ENCODE measurements at regions not wholly inside any gene's neighbourhood (a gene's known extent, or its start where the extent isn't known, plus 50 kb on each side); places are given as distances from the start of the nearest gene placed in this dataset.
"Not testable (repeated sequence)": the region's sequence is repeated elsewhere in the genome, so short reads cannot be mapped to it uniquely, and the experiment has no call there.

DNA sequence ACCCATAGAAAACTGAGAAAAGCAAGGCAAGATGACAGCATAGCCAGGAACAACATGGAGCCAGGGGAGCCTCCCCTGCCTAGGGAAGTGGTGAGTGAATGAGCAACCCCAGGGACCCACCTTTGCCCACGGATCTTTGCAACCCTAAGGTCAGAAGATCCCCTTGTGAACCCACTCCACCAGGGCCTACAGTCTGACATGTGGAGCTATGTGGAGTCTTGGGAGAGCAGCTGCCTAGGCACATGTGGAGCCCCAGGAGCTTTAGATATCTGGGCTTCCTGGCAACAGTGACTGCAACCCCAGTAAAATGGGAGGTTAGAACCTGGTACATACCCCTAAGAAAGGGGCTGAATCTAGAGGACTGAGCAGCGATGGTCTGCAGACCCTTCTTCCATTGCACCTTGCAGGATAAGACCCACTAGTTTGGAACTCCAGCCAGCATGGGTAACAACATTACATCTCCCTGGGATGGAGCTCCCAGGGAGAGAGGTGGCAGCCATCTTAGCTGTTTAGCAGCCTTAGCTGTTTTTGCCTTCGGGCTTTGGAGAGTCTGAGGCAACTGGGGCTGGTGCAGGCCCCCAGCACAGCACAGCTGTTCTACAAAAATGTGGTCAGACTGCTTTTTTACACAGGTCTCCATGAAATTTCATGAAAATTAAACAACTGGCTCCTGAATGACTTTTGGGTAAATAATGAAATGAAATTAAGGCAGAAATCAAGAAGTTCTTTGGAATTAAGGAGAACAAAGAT, 104.7 kb upstream of the TRIM2 start:
- DNase-seq (ENCODE audit: low read depth): no peak

DNA sequence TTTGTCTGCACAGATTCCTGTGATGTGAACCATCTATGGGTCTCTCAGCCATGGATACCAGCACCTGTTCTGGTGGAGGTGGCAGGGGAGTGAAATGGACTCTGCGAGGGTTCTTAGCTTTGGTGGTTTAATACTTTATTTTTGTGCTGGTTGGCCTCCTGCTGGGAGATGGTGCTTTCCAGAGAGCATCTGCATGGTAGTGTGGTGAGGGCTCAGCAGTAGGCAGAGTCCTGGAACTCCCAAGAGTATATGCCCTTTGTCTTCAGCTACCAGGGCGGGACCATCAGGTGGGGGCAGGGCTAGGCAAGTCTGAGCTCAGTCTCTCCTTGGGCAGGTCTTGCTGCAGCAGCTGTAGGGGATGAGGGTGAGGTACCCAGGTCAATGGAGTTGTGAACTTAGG, 97.5 kb upstream of the TRIM2 start:
- DNase-seq (ENCODE audit: low read depth): not testable (repeated sequence)

DNA sequence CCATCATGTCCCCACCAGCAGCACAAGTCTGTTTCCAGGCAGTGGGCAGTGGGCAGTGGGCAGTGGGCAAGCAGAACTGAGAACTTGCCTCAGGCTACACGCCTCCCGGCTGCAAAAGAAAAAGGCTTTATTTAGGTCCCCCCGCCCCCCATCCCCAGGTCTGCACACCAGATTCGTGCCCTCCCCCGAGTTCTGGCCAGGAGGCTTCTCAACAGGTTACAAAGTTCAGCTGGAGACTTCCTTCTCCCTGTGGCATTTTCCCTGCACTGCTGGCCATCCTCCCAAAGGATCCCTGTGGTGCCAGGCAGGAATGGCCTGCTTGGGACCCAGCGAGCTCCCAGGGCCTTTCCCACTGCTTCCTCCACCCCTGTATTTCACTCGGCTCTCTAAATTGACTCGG, 97.0 kb upstream of the TRIM2 start:
- DNase-seq (ENCODE audit: low read depth): no peak

DNA sequence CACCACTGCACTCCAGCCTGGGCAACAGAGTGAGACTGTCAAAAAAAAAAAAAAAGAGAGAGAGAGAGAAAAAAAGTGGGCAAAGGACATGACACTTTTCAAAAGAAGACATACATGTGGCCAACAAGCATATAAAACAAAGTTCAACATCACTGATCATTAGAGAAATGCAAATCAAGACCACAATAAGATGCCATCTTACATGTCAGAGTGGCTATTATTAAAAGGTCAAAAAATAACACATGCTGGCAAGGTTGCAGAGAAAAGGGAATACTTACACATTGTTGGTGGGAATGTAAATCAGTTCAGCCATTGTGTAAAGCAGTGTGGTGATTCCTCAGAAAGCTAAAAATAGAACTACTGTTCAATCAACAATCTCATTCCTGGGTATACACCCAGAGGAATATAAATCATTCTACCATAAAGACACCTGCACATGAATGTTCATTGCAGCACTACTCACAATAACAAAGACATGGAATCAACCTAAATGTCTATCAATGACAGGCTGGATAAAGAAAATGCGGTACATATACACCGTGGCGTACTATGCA, 94.9 kb upstream of the TRIM2 start:
- DNase-seq (ENCODE audit: low read depth): no peak

DNA sequence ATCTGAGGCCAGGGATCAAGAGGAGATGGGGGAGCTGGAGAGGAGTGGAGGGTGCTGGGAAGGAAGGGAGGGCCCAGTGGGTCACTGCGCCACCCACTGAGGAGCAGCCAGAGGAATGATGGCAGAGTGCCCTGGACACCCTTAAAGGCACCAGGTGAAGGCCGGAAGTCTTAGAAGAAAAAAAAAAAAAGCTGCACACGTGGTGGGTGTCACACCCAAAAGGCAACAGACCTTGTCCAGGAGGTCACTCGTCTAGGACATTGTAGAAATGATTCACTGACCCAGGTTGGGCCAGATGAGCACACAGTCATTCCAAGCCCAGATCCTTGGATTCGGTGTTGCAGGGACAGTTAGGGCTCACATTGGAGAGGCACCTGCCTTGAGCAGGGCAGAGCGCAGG, 93.5 kb upstream of the TRIM2 start:
- no peak for DNase-seq (ENCODE audit: low read depth)

DNA sequence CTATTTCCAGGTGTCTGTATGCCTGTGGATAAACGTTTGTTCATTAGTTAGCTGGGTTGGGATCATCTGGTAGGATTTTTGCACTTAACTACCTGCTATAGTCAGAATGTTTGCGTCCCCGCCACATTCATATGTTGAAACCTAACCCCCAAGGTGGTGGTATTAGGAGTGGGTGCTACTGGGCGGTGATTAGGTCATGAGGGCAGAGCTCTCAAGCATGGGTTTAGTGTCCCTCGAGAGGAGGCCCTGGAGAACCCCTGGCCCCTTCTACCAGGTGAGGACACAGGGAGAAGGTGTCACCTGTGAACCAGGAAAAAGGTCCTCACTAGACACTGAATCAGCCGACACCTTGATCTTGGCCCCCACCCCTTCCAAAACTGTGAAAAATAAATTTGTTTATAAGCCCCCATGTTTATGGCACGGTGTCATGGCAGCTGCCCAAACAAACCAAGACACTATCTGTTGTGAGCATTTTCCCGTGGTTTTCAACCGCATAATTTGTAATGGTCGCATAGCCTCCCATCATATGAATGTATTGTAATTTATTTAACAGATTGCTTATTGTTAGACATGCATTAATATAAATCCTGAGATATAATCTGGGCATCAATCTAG, 92.7 kb upstream of the TRIM2 start:
- no peak for DNase-seq (ENCODE audit: low read depth)

DNA sequence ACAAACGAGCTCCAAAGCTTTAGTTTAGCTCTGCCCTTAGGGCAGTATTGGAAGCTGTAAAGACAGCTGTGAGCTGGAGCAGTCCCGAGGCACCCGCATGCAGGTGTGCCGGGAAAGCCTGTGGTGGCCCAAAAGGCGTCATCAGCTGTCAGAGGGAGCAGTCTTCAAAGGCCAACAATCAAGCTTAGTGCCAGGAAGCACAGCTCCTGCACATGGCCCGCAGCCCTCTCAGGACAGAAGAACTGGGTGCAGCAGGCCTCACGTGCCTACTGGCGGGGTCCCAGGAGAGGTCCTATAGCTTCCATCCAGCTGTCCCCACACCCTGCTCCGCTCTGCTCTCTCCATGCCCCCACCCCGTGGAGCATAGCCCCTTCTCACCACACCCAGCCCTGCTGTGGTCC, 92.2 kb upstream of the TRIM2 start:
- DNase-seq (ENCODE audit: low read depth): no peak

DNA sequence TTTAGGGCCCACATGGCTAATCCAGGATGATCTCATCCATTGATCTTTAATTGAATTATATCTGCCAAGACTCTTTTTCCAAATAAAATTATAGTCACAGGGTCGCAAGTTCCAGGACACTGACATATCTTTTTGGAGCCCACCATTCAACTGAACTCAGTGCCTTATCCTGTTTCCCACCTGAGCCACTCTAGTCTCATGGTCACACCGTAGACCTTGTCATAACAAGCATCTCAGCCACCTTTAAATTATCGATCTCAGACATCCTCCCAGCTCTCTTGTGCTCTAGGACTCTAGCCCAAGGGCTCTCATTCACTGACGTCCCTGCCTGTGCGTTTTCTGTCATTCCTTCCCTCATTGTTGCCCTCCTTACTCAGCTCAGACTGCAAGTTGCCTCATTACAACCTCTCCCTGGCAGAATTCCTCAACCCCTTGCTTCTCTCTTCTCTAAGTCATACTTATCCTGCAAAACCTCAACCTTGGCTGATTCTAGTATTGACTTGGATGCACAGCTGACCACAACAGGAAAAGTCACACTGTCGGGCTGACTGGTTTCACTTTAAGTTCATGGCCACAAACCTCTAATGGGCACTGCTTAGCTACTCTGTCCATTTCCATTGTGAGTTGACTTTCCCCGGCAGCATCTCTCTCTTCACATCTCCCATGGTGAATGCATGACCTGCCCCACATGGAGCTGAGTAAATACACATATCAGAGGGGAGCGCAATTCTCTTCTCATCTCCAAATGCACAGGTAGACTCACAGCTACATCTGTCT, 91.0 kb upstream of the TRIM2 start:
- DNase-seq (ENCODE audit: low read depth): no peak

DNA sequence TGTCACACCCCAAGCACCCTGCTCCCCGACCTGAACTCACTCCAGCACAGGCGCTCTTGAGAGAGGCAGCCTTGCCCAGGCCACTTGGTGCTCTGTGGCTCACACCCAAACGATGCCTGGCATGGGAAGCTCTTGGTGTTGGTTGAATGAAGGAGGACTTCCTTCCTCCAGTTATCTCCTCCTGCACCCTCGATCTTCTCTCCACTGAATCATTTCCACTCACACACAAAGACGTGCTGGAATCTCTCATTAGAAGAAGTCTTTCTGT, 90.5 kb upstream of the TRIM2 start:
- DNase-seq (ENCODE audit: low read depth): no peak

DNA sequence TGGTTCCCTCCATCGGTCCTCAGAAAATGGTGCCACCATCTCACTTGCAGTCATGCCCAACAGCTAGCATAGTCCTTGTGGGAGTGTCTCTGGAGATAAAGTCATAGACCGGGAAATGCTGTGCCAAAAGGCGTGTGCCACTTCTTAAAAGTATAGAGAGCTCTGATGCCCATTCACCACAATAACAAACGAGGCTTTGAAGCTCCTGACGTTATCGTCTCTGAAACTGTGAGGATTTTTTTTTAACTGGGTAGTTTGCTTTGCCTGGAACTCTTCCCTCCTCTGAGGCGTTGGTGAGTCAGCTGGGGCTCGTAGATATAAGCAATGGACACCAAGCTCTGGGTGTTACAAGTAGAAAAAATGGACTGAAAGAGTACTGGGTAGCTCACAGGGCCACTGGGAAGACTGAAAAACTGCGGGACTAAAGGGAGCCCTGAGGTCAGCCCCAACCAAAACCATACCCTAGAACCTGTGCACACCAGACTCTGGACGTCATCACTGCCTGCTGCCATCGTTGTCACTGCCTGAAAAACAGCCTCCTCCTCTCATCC, 89.4 kb upstream of the TRIM2 start:
- DNase-seq (ENCODE audit: low read depth): peak; percentile 47

DNA sequence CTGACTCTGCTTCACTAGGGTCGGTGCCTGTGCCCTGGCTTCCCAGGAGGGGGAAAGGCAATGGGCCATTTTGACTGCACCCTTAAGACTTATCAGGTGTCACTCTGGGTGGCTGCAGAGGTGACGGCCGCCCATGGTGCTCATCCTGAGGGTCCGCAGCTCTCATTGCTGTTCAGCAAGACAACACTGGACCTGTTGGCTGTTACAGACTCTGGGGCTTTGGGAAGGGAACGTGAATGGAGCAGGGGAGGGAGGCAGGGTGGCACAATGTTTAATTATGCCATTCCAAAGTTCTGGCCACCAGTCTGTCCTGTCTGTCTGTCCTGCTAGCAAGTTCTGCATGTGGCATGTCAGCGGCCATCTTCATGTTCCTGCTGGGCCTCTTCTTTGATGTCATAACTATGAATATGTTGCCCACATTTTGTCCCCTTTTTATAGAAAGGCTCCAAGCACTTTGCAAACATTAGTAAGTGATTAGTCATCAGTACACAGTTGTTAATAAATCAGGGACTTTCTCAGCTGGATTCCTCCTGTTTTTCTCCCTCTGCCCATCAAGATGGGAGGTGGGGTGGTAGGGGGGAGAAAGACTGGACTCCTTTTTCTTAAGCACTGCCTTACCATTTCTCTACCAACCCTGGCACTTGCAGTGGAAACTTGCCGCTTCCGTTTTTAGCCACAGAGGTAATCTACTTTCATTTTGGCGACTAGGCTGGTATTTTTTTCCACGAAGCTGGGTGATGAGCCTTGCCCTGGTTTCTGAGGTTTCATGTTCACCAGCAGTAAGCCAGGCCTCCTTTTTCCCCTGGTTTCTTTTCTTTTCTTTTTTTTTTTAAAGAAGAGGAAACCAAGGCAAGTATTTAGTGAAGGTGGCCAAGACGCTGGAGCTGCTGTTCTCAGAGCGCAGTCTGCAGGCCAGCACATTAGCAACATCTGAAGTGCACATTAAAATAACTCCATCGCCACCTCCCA, 88.6 kb upstream of the TRIM2 start:
- peak; percentile 64 for DNase-seq (ENCODE audit: low read depth)

DNA sequence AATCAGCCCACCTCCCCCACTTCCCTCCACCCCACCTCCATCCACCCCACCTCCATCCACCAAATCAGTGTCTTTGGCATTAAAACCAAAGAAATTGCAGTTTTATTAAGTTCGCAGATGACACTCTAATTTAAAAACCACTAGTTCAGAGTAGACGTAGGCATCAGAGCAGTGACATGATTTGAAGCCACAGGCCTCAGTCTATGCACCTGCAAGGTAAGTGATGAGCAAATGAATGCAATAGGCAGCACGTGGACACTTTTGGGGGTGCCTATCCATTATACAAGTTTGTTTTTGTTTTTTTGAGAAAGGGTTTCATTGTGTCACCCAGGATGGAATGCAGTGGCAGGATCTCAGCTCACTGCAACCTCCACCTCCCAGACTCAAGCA, 88.0 kb upstream of the TRIM2 start:
- DNase-seq (ENCODE audit: low read depth): peak; percentile 22

DNA sequence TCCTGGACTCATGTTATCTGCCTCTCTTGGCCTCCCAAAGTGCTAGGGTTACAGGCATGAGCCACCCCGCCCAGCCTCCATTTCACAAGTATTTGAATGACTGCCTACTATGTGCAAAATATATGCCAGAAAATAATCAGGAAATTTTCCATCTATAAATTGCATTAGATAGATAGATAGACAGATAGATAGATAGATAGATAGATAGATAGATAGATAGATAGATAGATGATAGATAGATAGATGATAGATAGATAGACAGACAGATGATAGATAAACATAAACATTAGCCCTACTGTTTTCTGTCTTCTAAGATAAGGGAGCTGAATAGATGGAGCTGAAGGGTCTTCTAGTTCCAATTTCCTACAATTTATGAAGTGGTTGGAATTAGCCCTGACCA, 87.4 kb upstream of the TRIM2 start:
- no peak for DNase-seq (ENCODE audit: low read depth)

DNA sequence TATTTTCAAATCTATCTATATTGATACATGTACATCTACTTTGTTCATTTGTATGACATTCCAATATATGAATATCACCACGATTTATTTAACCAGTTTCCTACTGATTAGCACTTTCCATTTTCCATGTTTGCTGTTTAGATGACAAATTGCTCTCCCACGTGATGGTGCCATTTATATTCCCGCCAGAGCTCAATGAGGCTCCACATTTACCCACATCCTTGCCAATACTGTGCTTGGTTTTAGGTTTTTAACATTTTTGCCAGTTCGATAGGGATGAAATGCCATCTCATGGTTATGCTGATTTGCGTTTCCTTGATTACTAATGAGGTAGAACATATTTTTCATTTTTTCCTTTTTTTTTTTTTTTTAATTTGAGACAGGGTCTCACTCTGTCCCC, 86.7 kb upstream of the TRIM2 start:
- no peak for DNase-seq (ENCODE audit: low read depth)

DNA sequence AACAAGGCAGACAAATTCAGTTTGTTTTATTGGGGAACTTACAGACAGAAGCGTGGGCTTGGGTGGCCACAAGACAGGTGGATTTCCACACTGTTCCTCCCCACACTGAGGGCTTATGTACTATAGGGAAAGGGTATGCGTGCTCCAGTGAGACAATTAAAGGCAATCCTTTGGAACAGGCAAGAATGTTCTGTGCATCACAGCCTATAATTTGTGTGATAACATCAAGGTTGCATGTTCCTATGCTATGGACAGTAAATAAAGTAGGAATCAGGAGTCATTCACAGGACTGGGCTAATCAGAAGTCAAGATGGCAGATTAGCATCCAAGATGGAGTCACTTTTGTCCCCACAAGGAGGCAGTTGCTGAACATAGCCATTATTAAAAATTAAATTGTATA, 84.6 kb upstream of the TRIM2 start:
- no peak for DNase-seq (ENCODE audit: low read depth)

DNA sequence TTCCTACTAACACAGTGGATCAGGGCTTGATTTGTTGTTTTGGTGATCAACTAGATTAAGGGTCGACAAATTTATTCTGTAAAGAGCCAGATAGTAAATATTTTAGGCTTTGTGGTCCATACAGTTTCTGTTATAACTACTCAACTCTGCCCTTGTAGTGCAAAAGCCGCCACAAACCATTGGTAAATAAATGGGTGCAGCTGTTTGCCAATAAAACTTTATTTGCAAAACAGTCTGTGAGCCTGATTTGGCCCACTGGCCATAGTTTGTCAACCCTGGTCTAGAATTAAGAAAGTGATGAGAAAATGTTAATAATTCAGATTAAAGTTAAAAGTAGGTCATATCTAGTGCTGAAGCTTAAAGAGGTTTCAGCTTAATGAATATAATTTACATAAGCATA, 84.0 kb upstream of the TRIM2 start:
- no peak for DNase-seq (ENCODE audit: low read depth)

DNA sequence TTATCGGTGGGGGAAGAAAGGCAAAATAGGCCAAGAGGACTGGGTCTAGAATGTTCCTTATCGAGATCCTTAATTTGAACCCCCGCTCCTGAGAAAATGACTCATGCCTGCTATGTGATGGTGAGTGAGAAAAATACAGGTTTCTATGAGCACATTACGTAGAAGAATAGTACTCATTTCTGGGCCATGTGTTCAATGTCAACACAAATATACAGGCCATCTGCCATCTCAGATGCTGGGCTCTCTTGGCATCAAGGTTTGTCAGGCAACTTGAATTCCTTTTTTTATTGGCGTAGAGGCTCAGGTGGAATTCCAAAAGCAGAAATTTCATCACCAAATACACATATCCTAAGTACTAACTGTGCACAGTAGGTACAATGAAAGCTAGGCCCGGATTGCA, 81.4 kb upstream of the TRIM2 start:
- DNase-seq (ENCODE audit: low read depth): no peak

DNA sequence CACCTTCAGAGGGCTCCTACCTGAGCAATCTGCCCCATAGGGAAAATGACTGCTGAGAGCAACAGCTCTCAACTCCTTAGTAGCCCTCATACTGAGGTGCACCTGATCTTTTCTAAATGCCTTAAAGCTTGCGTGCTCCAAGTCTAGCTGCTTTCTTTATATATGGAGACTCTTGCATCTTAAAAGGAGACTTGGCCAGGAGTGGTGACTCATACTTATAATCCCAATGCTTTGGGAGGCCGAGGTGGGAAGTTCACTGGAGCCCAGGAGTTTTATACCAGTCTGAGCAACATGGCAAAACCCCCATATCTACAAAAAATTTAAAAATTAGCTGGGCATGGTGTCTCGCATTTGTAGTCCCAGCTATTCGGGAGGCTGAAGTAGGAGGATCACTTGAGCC, 78.1 kb upstream of the TRIM2 start:
- DNase-seq (ENCODE audit: low read depth): no peak

DNA sequence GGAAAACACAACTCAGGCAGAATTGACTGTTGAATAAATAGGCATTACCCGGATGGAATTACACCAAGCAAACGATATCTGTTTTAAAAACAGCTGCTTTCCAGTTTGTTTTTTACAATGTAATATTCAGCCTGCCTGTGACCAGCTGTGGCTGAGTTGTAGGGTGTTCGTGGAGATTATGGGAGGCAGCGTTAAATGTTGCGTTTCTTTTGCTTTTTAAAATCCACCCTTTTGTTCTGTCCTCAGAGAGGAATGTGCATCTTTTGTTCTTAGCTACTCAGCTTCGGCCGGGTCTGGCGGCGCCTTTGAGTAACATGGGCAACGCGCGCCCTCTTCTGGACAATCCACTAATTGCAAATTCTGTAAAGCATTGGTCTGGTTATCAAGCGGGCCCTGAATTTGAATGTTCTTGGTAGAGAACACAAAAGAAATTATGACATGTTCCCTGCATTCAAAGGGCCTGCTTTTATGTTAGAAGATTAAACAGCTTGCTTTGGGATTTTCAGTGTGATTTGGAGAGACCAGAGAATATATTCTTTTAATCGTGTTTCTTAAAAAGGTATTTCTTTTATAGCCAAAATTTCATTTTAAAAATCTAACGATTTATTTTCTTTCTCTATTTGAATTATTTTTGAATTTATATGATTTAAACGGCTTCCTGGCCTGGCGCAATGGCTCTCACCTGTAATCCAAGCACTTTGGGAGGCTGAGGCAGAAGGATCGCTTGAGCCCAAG, 76.3 kb upstream of the TRIM2 start:
- DNase-seq (ENCODE audit: low read depth): peak; percentile 74

DNA sequence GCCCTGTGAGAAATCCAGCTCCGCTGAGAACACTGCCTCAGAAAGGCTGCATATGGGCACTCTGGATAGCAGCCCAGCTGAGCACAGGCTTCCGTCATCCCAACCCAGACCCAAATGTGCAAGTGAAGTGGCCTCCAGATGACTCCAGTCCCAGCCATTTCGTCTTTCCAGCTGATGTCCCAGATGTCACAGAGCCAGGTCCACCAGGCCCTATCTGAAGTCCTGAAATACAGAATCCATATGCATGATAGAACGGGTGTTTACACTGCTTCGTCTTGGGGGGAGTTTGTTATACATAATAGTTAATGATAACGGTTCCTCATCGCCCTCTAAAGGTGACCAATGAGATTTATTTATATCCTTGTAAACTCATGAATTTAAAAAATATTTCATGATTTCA, 72.6 kb upstream of the TRIM2 start:
- no peak for DNase-seq (ENCODE audit: low read depth)

DNA sequence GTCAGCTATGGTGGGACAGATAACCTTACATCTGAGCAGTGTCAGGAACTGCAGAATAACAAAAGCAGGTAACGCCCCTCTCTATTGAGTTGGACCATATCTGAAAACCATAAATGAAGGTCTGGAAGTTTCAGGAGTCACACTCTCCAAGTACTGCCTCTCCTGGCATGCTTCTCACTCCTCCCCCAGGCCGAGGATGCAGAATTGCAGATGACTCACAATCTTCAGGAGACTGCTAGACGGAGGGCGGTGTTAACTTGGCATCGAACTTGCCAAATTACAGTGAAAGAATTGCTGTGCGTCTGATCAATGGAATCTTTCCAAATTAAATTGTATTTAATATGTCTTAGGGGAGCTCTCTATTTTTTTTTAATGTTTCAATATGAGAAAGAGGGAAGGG, 67.1 kb upstream of the TRIM2 start:
- no peak for DNase-seq (ENCODE audit: low read depth)

All from T follicular helper cell (primary cell).